ENCODE measurements at regions not wholly inside any gene's neighbourhood (a gene's known extent, or its start where the extent isn't known, plus 50 kb on each side); places are given as distances from the start of the nearest gene placed in this dataset.
"Not testable (repeated sequence)": the region's sequence is repeated elsewhere in the genome, so short reads cannot be mapped to it uniquely, and the experiment has no call there.

DNA sequence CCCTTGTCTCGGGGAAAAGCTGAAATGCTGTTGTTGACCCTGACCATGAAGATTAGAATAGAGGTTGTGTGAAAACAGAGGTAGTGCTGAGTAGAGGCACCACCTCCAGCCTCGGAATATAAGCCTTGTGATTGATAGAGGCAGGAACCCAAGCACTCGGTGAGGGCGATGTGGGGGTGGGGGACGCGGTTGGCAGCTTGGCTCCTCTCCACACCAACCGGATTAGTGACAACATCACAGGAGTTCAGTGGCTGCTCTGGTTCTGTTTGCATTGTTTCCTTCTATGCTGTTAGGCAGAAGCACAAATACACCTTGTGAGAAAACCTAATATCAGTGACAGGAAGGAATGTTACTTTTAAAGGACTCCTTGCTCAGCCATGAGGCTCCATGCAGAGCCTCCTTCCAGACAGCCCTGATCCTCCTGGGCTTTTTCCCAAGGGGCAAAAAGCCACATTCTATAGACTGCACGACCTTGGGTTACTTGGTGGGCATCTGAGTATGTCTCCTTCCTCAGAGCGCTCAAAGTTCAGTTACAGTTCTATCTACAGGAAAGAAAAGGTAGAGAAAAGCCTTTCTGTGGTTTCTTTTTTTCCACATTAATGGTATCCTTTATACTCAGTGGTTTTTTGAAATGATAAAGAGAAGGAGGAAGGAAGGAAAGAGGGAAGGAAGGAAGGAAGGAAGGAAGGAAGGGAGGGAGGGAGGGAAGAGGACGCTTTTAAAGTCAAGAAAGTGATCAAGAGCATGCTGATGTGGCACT, 150.4 kb upstream of the NOCT start:
- ATAC-seq (no peak), DNase-seq (no peak)

GRCh38 chr4:138863160-138863559, 152.4 kb upstream of the NOCT start:
- H3K9me3 ChIP-seq = no peaks in the 10 kb centered on the region
- DNase-seq (no peak), ATAC-seq (no peak)
- H3K4me1 ChIP-seq = no peaks in the 10 kb centered on the region
- no peaks in the 10 kb centered on the region for H3K36me3 ChIP-seq
- intact Hi-C loops (cut with DNase I) = no loop called here
- TF ChIP-seq, protein P1, sequence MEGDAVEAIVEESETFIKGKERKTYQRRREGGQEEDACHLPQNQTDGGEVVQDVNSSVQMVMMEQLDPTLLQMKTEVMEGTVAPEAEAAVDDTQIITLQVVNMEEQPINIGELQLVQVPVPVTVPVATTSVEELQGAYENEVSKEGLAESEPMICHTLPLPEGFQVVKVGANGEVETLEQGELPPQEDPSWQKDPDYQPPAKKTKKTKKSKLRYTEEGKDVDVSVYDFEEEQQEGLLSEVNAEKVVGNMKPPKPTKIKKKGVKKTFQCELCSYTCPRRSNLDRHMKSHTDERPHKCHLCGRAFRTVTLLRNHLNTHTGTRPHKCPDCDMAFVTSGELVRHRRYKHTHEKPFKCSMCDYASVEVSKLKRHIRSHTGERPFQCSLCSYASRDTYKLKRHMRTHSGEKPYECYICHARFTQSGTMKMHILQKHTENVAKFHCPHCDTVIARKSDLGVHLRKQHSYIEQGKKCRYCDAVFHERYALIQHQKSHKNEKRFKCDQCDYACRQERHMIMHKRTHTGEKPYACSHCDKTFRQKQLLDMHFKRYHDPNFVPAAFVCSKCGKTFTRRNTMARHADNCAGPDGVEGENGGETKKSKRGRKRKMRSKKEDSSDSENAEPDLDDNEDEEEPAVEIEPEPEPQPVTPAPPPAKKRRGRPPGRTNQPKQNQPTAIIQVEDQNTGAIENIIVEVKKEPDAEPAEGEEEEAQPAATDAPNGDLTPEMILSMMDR (IDR thresholded peaks at IDR 0.05) = no peak
- H3K27ac ChIP-seq = no peak overlapping the region
- H3K27me3 ChIP-seq (ENCODE audit: low read depth) = no peaks in the 10 kb centered on the region
- no peak overlapping the region for H3K4me3 ChIP-seq

More for the DNA sequence above, 150.4 kb upstream of the NOCT start:
- Histone ChIP-seq H3K4me1 (no peaks in the 10 kb centered on the region), H3K27ac (no peak overlapping the region), H3K27me3 (ENCODE audit: low read depth) (no peaks in the 10 kb centered on the region), H3K36me3 (no peaks in the 10 kb centered on the region), H3K4me3 (no peak overlapping the region), H3K9me3 (no peaks in the 10 kb centered on the region)
- TF ChIP-seq, protein P1 (IDR thresholded peaks at IDR 0.05) = no peak
- intact Hi-C loops (cut with DNase I) = no loop called here

- ATAC-seq = no peak
Observed at GRCh38 chr4:138861135-138861534, 154.4 kb upstream of the NOCT start.

GRCh38 chr4:138860357-138860756, 155.2 kb upstream of the NOCT start:
- H3K27ac ChIP-seq; H3K9me3 ChIP-seq; DNase-seq; ATAC-seq; H3K27me3 ChIP-seq (ENCODE audit: low read depth); intact Hi-C loops (cut with DNase I); H3K4me1 ChIP-seq; H3K4me3 ChIP-seq; H3K36me3 ChIP-seq: not testable (repeated sequence)

More at GRCh38 chr4:138861135-138861534, 154.4 kb upstream of the NOCT start:
- Histone ChIP-seq H3K36me3 (no peaks in the 10 kb centered on the region), H3K27me3 (ENCODE audit: low read depth) (no peaks in the 10 kb centered on the region), H3K4me3 (no peak overlapping the region), H3K4me1 (no peaks in the 10 kb centered on the region), H3K9me3 (no peaks in the 10 kb centered on the region), H3K27ac (no peak overlapping the region)
- intact Hi-C loops (cut with DNase I) = no loop called here
- TF ChIP-seq, protein P1 (IDR thresholded peaks at IDR 0.05) = no peak
- DNase-seq = no peak

DNA sequence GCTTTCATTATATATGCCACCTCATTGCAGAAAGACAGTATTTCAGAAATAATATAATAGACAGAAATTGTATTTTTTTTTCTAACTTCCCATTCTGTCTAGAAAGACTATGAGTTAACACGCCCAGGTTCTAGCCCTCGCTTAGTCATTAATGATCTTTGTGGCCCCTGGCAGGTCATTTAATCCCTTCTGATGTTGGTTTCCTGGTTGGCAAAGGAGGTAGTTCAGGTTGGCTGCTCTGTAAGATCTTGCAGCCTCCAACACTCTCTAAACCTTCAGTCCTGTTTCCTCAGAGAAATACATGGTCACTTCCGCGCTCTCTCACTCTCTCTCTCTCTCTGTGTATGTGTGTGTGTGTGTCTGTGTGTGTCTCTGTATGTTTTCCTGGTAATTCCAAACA, 156.3 kb upstream of the NOCT start:
- TF ChIP-seq, protein P1 (IDR thresholded peaks at IDR 0.05) = no peak
- Histone ChIP-seq H3K27ac (no peak overlapping the region), H3K36me3 (no peaks in the 10 kb centered on the region), H3K9me3 (no peaks in the 10 kb centered on the region), H3K4me3 (no peak overlapping the region), H3K4me1 (no peaks in the 10 kb centered on the region), H3K27me3 (ENCODE audit: low read depth) (no peaks in the 10 kb centered on the region)
- ATAC-seq = no peak
- intact Hi-C loops (cut with DNase I) = no loop called here
- DNase-seq = no peak

DNA sequence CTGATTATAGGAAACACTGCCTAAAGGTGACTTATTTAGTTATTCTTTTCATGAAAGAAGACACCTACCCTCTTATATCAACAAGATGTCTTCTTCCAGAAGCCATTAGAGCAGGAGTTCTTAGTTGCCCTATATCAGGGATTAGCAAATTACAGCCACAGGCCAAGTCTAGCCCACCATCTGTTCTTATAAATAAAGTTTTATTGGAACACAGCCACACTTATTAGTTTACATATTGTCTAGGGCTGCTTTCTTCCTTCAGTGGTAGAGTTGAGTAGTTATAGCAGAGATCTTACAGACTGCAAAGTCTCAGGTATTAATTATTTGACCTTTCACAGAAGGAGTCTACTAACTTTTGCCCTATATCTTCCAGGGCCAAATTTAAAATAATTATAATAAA, 157.2 kb upstream of the NOCT start:
- Histone ChIP-seq H3K4me1 (no peaks in the 10 kb centered on the region), H3K27ac (no peak overlapping the region), H3K36me3 (no peaks in the 10 kb centered on the region), H3K4me3 (no peak overlapping the region), H3K9me3 (no peaks in the 10 kb centered on the region), H3K27me3 (ENCODE audit: low read depth) (no peaks in the 10 kb centered on the region)
- TF ChIP-seq, protein P1 (IDR thresholded peaks at IDR 0.05) = no peak
- intact Hi-C loops (cut with DNase I) = no loop called here
- DNase-seq (no peak), ATAC-seq (no peak)

Data from lower lobe of right lung (tissue), 2 donors.